ENCODE measurements at regions not wholly inside any gene's neighbourhood (a gene's known extent, or its start where the extent isn't known, plus 50 kb on each side); places are given as distances from the start of the nearest gene placed in this dataset.

- TF ChIP-seq POLR2A (IDR thresholded peaks at IDR 0.05) (no peak), CTCF (IDR thresholded peaks at IDR 0.05) (peak in 4 of 6 experiments; percentile 44 to 62 (median 50))
These were observed 205.6 kb downstream of the FGFR2 start for GRCh38 chr10:121392657-121393056.

Data from thyroid gland (tissue), 4 donors.